ENCODE measurements at regions not wholly inside any gene's neighbourhood (a gene's known extent, or its start where the extent isn't known, plus 50 kb on each side); places are given as distances from the start of the nearest gene placed in this dataset.
"Not testable (repeated sequence)": the region's sequence is repeated elsewhere in the genome, so short reads cannot be mapped to it uniquely, and the experiment has no call there.

DNA sequence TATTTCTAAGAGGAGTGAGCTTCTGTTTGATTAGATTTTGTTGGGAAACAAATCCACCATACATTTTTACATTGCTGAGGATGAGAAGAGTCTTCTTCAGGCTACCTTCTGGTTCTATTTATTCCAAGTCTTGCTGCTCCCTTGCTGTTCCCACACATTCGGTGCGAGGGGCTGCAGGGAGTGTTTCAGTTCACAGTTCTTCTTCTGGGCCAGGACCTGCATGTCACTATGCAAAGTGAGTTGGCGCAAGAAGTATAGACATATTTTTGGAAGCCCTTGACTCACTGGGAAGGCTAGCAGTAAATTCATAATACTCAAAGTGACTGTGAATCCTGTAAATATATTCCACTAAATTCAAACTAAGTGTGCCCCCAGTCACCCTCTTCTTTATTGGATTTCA lies 657.9 kb downstream of the TAF11L14 start:
- H3K4me3 Mint-ChIP-seq: no peak overlapping the region
- H3K4me3 ChIP-seq: no peak overlapping the region
- ATAC-seq: no peak
- no peaks in the 10 kb centered on the region for H3K9me3 Mint-ChIP-seq
- H3F3A ChIP-seq (replicated peaks; ENCODE audit: low read depth): no peaks in the 10 kb centered on the region
- H3K27me3 Mint-ChIP-seq (ENCODE audit: insufficient read depth, low read depth, poor library complexity): peaks cover 4% of the 10 kb centered on the region
- TF ChIP-seq EZH2phosphoT487 (IDR thresholded peaks at IDR 0.05; ENCODE audit: unreplicated experiment) (no peak), EZH2 (IDR thresholded peaks at IDR 0.05; ENCODE audit: low read depth, unreplicated experiment) (no peak), CREB1 (CRISPR knock-in tag; IDR thresholded peaks at IDR 0.05; ENCODE audit: low read depth) (no peak), STAT1 (IDR thresholded peaks at IDR 0.05; ENCODE audit: unreplicated experiment) (no peak), REST (IDR thresholded peaks at IDR 0.05; ENCODE audit: unreplicated experiment) (no peak)
- TF ChIP-seq, protein P1, sequence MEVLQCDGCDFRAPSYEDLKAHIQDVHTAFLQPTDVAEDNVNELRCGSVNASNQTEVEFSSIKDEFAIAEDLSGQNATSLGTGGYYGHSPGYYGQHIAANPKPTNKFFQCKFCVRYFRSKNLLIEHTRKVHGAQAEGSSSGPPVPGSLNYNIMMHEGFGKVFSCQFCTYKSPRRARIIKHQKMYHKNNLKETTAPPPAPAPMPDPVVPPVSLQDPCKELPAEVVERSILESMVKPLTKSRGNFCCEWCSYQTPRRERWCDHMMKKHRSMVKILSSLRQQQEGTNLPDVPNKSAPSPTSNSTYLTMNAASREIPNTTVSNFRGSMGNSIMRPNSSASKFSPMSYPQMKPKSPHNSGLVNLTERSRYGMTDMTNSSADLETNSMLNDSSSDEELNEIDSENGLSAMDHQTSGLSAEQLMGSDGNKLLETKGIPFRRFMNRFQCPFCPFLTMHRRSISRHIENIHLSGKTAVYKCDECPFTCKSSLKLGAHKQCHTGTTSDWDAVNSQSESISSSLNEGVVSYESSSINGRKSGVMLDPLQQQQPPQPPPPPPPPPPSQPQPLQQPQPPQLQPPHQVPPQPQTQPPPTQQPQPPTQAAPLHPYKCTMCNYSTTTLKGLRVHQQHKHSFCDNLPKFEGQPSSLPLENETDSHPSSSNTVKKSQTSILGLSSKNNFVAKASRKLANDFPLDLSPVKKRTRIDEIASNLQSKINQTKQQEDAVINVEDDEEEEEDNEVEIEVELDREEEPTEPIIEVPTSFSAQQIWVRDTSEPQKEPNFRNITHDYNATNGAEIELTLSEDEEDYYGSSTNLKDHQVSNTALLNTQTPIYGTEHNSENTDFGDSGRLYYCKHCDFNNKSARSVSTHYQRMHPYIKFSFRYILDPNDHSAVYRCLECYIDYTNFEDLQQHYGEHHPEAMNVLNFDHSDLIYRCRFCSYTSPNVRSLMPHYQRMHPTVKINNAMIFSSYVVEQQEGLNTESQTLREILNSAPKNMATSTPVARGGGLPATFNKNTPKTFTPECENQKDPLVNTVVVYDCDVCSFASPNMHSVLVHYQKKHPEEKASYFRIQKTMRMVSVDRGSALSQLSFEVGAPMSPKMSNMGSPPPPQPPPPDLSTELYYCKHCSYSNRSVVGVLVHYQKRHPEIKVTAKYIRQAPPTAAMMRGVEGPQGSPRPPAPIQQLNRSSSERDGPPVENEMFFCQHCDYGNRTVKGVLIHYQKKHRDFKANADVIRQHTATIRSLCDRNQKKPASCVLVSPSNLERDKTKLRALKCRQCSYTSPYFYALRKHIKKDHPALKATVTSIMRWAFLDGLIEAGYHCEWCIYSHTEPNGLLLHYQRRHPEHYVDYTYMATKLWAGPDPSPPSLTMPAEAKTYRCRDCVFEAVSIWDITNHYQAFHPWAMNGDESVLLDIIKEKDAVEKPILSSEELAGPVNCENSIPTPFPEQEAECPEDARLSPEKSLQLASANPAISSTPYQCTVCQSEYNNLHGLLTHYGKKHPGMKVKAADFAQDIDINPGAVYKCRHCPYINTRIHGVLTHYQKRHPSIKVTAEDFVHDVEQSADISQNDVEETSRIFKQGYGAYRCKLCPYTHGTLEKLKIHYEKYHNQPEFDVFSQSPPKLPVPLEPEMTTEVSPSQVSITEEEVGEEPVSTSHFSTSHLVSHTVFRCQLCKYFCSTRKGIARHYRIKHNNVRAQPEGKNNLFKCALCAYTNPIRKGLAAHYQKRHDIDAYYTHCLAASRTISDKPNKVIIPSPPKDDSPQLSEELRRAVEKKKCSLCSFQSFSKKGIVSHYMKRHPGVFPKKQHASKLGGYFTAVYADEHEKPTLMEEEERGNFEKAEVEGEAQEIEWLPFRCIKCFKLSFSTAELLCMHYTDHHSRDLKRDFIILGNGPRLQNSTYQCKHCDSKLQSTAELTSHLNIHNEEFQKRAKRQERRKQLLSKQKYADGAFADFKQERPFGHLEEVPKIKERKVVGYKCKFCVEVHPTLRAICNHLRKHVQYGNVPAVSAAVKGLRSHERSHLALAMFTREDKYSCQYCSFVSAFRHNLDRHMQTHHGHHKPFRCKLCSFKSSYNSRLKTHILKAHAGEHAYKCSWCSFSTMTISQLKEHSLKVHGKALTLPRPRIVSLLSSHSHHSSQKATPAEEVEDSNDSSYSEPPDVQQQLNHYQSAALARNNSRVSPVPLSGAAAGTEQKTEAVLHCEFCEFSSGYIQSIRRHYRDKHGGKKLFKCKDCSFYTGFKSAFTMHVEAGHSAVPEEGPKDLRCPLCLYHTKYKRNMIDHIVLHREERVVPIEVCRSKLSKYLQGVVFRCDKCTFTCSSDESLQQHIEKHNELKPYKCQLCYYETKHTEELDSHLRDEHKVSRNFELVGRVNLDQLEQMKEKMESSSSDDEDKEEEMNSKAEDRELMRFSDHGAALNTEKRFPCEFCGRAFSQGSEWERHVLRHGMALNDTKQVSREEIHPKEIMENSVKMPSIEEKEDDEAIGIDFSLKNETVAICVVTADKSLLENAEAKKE (CRISPR knock-in tag; IDR thresholded peaks at IDR 0.05): no peak
- TF ChIP-seq, protein P2, sequence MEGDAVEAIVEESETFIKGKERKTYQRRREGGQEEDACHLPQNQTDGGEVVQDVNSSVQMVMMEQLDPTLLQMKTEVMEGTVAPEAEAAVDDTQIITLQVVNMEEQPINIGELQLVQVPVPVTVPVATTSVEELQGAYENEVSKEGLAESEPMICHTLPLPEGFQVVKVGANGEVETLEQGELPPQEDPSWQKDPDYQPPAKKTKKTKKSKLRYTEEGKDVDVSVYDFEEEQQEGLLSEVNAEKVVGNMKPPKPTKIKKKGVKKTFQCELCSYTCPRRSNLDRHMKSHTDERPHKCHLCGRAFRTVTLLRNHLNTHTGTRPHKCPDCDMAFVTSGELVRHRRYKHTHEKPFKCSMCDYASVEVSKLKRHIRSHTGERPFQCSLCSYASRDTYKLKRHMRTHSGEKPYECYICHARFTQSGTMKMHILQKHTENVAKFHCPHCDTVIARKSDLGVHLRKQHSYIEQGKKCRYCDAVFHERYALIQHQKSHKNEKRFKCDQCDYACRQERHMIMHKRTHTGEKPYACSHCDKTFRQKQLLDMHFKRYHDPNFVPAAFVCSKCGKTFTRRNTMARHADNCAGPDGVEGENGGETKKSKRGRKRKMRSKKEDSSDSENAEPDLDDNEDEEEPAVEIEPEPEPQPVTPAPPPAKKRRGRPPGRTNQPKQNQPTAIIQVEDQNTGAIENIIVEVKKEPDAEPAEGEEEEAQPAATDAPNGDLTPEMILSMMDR (conservative IDR thresholded peaks at IDR 0.05; ENCODE audit: low read depth in 2 of 2): no peak
- H3K9me2 ChIP-seq (ENCODE audit: insufficient read depth): no peaks in the 10 kb centered on the region
- H3K4me2 ChIP-seq: no peak overlapping the region
- no peaks in the 10 kb centered on the region for H4K20me1 ChIP-seq (replicated peaks; ENCODE audit: insufficient read depth)
- H3K27ac Mint-ChIP-seq: no peak overlapping the region
- H2AFZ ChIP-seq: no peak overlapping the region
- H3K36me3 Mint-ChIP-seq (ENCODE audit: low read depth): no peaks in the 10 kb centered on the region
- no peaks in the 10 kb centered on the region for H3K79me2 ChIP-seq (replicated peaks; ENCODE audit: insufficient read depth)
- DNase-seq (ENCODE audit: low spot score): no peak
- no peaks in the 10 kb centered on the region for H3K36me3 ChIP-seq (ENCODE audit: insufficient read depth)
- no peaks in the 10 kb centered on the region for H3K4me1 Mint-ChIP-seq
- H3K27me3 ChIP-seq (ENCODE audit: insufficient read depth): no peaks in the 10 kb centered on the region
- no peak overlapping the region for H3K27ac ChIP-seq (ENCODE audit: low read depth)
- H3K4me1 ChIP-seq (ENCODE audit: insufficient read depth): no peaks in the 10 kb centered on the region

GRCh38 chr5:18295696-18296095 lies 661.4 kb downstream of the TAF11L14 start:
- not testable (repeated sequence) for H3K36me3 Mint-ChIP-seq (ENCODE audit: low read depth); H3K27ac Mint-ChIP-seq; H3K27ac ChIP-seq (ENCODE audit: low read depth); DNase-seq (ENCODE audit: low spot score); H3K4me3 Mint-ChIP-seq; H3F3A ChIP-seq (replicated peaks; ENCODE audit: low read depth); ATAC-seq; H3K27me3 ChIP-seq (ENCODE audit: insufficient read depth); H3K4me2 ChIP-seq; H3K9me2 ChIP-seq (ENCODE audit: insufficient read depth); H3K4me3 ChIP-seq; H3K27me3 Mint-ChIP-seq (ENCODE audit: insufficient read depth, low read depth, poor library complexity); H3K9me3 Mint-ChIP-seq; H2AFZ ChIP-seq; H4K20me1 ChIP-seq (replicated peaks; ENCODE audit: insufficient read depth); H3K36me3 ChIP-seq (ENCODE audit: insufficient read depth); H3K79me2 ChIP-seq (replicated peaks; ENCODE audit: insufficient read depth)
- H3K4me1 Mint-ChIP-seq: peaks cover 13% of the 10 kb centered on the region; the same call in 2 of the 3 replicates
- H3K4me1 ChIP-seq (ENCODE audit: insufficient read depth): peaks cover 20% of the 10 kb centered on the region; the same call in 1 of the 2 replicates
